GM18517 (cell line): ENCODE measurements at regions not wholly inside any gene's neighbourhood (a gene's known extent, or its start where the extent isn't known, plus 50 kb on each side); places are given as distances from the start of the nearest gene placed in this dataset.

Experiments used
- ATAC-seq: cut with Tn5 transposase; IDR thresholded peaks from one replicate; pipeline ENCODE4 v1.9.1; 2021; ENCODE audit warnings: mild to moderate bottlenecking, moderate library complexity; ENCODE audit not compliant: unreplicated experiment

DNA sequence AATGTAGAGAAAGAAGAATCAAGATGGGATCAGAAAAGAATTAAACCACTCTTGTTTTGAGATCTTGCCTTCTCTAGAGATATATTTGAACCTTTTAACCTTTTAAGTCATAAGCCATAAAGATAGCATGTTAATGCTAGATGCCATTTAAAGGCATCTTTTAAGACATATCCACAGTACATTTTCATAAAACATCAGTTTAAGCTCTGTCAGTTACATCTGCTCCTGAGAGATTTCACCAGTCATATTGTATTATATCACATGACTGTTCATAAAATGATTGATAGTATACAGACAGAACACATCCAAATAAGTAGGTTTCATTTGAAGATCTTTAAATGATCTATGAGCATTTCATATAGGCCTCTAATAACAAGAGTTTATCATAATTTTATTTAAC, 1238.5 kb downstream of the SLC16A7 start:
- no peak for ATAC-seq

- no peak for ATAC-seq
These were observed 1239.0 kb downstream of the SLC16A7 start for GRCh38 chr12:60834806-60835205.

GRCh38 chr12:60836651-60837050, 1240.8 kb downstream of the SLC16A7 start:
- no peak for ATAC-seq

GRCh38 chr12:60842181-60842580, 1246.4 kb downstream of the SLC16A7 start:
- ATAC-seq: no peak

DNA sequence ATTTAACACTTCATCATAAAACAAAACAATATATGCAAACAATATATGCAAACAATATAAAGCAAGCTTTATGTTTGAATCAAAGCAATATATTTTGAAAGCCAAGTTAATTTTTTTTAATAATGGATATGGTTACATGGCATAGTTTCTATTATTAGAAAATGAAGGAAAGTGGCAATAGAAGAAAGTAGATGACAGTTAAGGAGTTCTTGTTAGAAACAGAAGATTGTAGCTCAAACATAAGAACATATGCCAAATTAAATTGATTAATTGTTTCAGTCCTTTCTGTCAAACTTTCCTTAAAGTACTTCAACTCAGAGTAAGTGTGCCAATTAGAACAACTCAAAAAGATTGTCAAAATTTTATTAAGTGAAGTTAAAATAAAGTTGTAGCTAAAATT, 1248.3 kb downstream of the SLC16A7 start:
- ATAC-seq: no peak

DNA sequence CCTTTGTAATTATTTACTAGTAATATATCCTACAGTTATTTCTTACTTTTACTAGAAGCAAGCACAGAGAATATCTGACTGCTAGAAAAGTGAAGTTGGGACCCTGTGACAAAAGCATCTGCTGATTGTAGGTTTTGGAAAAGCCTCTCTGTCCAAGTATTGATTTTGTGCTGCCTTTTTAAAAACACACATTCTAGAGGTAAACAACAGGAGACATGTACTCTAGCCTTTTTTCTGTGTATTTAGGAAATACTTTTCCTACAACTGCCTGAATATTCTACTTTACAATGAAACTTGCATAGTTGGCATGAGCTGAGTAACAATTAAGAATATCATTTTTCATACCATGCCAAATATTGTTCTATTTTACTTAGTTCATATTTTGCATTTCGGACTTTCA, 1249.0 kb downstream of the SLC16A7 start:
- no peak for ATAC-seq

DNA sequence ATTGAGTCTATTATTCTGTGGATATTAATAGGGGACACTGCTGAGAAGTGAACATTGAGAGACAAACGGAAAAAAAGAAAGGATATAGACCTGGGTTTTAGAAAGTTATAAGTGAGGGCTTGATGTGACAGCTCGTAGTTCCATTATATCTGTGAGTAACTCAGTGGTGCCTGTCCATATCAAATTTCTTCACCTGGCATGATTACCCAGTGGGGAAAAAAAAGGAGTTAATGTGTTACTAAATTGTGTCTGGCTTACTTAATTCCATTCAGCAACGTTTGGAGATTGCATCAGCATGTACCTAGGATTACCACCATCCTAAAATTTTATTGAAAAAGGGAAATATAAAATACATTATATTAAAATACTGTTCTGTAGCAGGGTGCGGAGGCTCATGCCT, 1249.9 kb downstream of the SLC16A7 start:
- ATAC-seq: no peak

- no peak for ATAC-seq
These were observed 1251.5 kb downstream of the SLC16A7 start for GRCh38 chr12:60847281-60847680.

- ATAC-seq: no peak
These were observed 1253.9 kb downstream of the SLC16A7 start for GRCh38 chr12:60849723-60850122.

- ATAC-seq: no peak
These were observed 1257.6 kb downstream of the SLC16A7 start for GRCh38 chr12:60853407-60853806.

DNA sequence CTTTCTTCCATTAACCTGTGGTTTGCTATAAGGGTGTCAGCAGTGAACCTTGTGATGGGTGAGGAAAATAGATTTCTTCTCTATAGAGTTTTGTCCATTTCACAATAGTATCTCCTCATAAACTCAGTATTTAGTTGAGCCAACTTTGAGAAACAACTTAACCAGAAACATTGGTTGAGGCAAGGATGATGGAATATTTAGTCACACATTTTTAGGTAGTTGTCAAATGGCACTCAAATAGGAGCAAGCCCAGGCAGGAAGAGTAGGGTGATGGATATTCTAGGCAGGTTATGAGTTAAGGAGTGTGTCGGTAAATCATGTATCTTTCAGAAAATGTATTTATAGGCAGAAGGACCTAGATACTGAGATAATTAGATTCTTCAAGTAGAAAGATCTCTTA, 1267.6 kb downstream of the SLC16A7 start:
- no peak for ATAC-seq

DNA sequence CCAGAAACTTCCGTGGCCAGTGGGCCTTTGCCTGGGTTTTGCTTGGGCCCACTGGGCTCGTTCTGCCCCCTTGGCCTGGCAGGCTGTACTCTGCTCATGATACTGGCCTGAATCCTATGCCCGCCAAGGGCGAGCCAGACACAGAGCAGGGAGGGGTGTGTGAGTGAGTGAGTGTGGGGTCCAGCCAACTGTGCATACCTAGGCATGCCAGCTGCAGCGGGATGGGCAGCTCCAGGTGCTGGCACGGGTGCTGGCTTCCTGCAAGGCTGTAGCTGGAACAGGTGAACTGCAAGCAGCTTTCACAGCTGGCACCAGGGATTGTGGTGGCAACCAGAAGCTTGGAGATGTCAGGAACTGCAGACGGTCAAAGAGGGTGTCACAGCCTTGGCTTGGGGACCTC, 1276.4 kb downstream of the SLC16A7 start:
- ATAC-seq: no peak

DNA sequence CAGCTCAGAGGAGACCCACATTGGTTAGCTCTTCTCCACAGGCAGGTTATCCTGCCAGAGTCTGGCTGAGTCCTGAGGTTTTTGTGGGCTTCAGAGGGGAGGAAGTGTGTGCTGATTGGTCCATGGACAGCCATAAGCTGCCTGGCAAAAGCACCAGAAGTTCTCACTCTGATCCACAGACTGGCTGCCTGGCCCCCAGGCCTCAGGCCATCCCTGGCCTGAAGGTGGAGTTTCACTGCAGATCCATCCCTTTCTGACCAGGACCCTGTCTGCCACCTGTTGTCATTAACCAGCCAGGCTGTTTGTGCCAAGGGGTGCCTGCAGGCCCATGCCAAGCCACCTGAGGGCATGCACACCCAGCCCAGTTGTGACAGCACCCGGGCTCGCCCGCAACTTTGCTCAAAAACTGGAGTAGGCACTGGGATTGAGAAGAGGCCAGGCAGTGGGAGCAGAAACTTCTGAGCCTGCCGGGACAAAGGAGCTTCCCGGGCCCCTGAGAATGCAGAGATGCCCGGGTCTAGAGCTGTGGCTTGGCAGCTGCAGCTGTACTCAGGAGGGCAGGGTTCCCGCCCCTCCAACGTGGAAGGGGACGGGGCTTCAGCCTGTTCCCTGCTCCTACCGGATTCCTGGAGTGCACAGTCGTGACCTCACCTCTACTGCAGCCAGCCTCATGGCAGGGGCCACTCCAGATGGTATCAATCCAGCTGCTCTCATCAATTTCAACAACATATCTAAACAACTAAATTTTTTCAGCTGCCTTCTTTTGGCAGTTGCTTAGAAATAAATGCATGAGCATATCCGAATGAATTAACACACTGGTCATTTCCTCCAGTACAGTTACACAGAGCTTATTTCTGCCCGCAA, 1277.3 kb downstream of the SLC16A7 start:
- ATAC-seq: no peak

DNA sequence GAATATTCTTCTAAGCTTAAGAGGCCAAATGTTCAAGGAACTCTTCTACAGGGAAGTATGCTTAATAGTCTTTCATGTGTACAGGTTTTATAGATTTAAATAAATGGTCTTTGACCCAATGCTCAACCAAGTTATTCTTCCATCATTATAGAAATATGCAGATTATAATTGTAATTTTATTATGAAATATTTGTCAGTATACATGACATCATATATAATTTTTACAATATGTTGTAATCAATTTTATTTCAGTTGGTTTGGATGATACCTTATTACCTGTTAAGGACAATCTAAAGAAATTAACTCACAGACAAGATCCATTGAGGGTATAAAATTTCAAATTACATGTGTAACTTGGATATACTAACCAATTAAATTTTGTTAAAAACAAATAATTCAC, 1278.3 kb downstream of the SLC16A7 start:
- ATAC-seq: no peak

- no peak for ATAC-seq
These were observed 1325.1 kb downstream of the SLC16A7 start for GRCh38 chr12:60920841-60921495.

GRCh38 chr12:60921541-60921940, 1325.7 kb downstream of the SLC16A7 start:
- no peak for ATAC-seq

DNA sequence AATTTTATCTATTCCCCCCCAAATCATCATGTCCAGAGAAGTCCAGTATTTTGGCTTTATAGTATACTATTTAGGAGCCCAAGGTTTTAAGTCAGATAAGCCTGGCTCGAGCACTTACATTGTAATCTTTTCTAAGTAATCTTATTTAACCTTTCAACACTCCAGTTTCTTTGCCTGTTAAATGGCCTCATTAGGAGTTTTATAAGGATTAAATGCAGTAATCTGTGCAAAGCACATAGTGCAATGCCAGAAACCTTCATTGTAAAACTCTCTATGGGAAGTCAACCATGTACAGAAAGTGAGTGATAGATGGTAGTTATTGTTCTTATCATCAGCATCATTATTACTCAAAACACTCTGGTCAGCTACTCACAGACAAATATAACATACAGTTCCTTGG, 1330.4 kb downstream of the SLC16A7 start:
- ATAC-seq: no peak

- ATAC-seq: no peak
These were observed 1330.1 kb upstream of the USP15 start for GRCh38 chr12:60930151-60930550.

DNA sequence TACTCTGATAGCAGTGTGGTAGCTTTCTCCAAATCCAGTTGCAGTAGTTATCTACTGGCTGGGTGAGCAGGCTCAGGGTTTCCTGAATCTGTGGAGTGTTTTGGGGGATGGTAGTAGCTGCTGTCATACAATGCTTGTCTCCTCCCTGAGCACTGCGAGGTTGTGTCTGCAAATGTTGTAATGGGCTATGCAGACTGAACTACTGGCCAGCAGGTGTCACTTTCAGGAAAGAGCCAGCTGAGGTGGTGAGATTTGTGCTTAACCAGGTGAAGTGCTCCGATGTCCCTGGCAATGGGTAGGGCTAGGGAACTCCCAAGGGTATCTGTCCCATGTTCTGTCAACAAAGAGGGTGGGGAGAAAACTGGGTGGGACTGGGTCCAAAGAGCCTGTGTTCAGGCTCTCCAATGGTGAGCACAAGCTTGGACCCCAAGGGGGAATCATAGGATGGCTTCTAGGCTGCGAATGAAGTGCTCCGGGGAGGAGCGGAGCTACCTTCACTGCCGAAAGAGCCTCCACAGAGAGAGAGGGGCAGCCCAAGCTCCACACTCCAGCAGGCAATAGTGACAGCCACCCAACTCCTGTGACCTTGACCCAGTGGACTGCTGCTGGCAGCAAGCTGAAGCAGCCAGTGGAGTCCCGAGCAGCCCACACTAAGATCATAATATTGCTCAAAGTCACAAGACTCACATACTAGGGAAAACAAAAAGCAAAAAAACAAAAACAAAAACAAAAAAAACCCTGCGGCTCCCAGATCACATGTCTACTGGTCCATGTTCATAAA, 1324.0 kb upstream of the USP15 start:
- no peak for ATAC-seq

DNA sequence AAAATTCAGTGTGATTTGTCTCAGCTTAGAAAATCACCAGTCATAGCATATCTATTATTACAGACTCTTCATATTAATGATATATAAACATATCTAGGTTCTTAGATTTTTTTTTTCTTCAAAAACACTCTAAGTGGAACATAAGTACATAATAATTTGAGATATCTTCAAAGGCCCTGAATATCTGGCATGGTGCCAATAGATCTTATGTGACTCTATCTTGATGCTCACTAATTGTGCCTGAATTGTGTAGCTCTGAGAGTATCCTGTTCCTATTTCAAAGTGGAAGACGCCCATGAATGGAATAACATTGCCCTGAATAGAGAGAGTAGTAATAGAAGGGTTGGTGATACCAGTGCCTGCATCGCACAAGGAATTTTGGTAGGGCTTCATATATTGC, 1312.7 kb upstream of the USP15 start:
- ATAC-seq: no peak

GRCh38 chr12:60967128-60967527, 1293.1 kb upstream of the USP15 start:
- ATAC-seq: no peak

GRCh38 chr12:60977966-60978365, 1282.2 kb upstream of the USP15 start:
- no peak for ATAC-seq
